ENCODE measurements at regions not wholly inside any gene's neighbourhood (a gene's known extent, or its start where the extent isn't known, plus 50 kb on each side); places are given as distances from the start of the nearest gene placed in this dataset.

DNA sequence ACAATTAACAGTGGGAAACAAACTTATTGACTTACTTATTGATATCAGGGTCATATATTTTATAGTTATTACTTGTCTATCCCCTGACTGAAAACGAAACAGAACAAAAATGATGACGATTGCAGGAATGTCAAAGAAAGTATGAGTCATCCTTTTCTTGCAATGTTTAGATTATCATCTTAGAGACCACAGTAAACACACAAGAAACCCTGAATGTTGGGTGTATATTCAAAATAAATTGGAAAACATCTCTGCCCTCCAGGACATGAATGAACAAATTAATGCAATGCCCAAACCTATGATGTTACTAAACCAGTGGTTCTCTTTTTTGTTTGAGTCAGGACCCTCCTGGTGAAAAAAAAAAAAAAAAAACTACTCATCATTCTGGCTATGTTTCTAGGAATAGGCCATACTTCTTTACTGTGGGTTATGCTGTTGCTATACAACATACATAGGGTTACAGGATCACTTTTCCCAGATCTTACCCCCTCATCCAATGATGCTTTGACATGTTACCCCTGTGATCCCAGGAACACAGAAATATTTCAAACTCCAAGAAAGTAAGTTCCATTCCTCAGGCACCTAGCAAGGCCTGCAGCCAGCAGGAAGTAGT is 623.4 kb upstream of the IGFBP3 start:
- Mint-ChIP-seq H3K36me3 (no peaks in the 10 kb centered on the region), H3K27me3 (peaks cover 5% of the 10 kb centered on the region), H3K27ac (no peak overlapping the region)

GRCh38 chr7:46542076-46542475 is 621.0 kb upstream of the IGFBP3 start:
- no peaks in the 10 kb centered on the region for H3K4me1 Mint-ChIP-seq
- no peak overlapping the region for H3K4me3 Mint-ChIP-seq
- no peak for DNase-seq
- no peaks in the 10 kb centered on the region for H3K36me3 Mint-ChIP-seq
- H3K27me3 Mint-ChIP-seq, result peaks cover 5% of the 10 kb centered on the region
- H3K27ac Mint-ChIP-seq, result no peak overlapping the region
- no peaks in the 10 kb centered on the region for H3K9me3 Mint-ChIP-seq

More for the DNA sequence above, 623.4 kb upstream of the IGFBP3 start:
- H3K9me3 Mint-ChIP-seq, result no peaks in the 10 kb centered on the region
- no peaks in the 10 kb centered on the region for H3K4me1 Mint-ChIP-seq
- no peak overlapping the region for H3K4me3 Mint-ChIP-seq
- DNase-seq, result no peak

- no peak overlapping the region for H3K27ac Mint-ChIP-seq
- no peaks in the 10 kb centered on the region for H3K36me3 Mint-ChIP-seq
- no peak overlapping the region for H3K4me3 Mint-ChIP-seq
- no peaks in the 10 kb centered on the region for H3K4me1 Mint-ChIP-seq
- peaks cover 2% of the 10 kb centered on the region for H3K9me3 Mint-ChIP-seq
- peaks cover 5% of the 10 kb centered on the region for H3K27me3 Mint-ChIP-seq
- no peak for DNase-seq
These were observed 618.9 kb upstream of the IGFBP3 start for GRCh38 chr7:46539892-46540483.

- peaks cover 2% of the 10 kb centered on the region for H3K9me3 Mint-ChIP-seq
These were observed 616.3 kb upstream of the IGFBP3 start for GRCh38 chr7:46537191-46537905.

GRCh38 chr7:46534664-46535588 is 613.9 kb upstream of the IGFBP3 start:
- H3K4me1 Mint-ChIP-seq, result no peaks in the 10 kb centered on the region
- H3K27ac Mint-ChIP-seq, result no peak overlapping the region
- H3K9me3 Mint-ChIP-seq, result peaks cover 2% of the 10 kb centered on the region

More at GRCh38 chr7:46537191-46537905, 616.3 kb upstream of the IGFBP3 start:
- peaks cover 3% of the 10 kb centered on the region for H3K27me3 Mint-ChIP-seq
- no peak overlapping the region for H3K4me3 Mint-ChIP-seq
- DNase-seq, result no peak
- no peaks in the 10 kb centered on the region for H3K4me1 Mint-ChIP-seq
- H3K27ac Mint-ChIP-seq, result no peak overlapping the region
- H3K36me3 Mint-ChIP-seq, result no peaks in the 10 kb centered on the region

DNA sequence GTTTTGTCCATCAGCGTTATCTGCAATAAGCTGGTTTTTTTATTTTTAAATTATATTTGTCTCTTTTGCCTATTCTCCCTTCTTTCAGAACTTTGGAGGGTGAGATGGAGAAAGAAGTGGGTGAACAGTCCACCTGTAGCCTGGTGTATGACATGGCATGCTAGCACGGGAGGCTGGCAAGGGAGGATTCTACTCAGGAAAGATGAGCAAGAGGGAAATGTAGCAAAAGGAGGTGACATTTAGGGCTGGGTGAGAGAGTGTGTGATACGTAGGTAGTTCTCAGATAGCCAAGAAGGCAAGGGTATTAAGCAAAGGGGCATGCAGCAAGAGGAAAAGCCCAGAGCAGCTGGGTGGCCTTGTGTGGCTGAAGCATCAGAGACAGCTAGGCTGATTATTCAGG is 612.9 kb upstream of the IGFBP3 start:
- no peak overlapping the region for H3K4me3 Mint-ChIP-seq
- H3K9me3 Mint-ChIP-seq, result peaks cover 3% of the 10 kb centered on the region

More at GRCh38 chr7:46534664-46535588, 613.9 kb upstream of the IGFBP3 start:
- Mint-ChIP-seq H3K27me3 (no peaks in the 10 kb centered on the region), H3K4me3 (no peak overlapping the region), H3K36me3 (no peaks in the 10 kb centered on the region)
- no peak for DNase-seq

DNA sequence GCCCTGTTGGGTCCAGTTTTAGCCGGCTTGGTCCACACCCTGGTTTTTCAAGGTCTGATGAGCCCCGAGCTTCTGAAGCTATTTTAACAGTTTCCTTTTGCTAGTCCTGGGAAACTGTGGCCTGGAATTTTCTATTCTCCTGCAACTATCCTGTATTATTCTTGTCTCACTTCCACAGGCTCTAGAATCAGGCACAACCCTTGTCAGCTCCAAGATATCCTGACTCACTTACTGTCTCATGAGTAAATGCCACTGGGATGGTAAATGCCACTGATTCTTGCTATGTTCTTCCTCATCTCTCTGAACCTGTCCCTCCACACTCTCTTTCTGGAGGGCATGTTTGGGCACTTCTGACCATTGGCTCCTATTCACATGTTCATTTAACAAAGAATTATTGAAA is 611.5 kb upstream of the IGFBP3 start:
- Mint-ChIP-seq H3K27ac (no peak overlapping the region), H3K9me3 (peaks cover 9% of the 10 kb centered on the region), H3K4me3 (no peak overlapping the region), H3K27me3 (no peaks in the 10 kb centered on the region), H3K4me1 (no peaks in the 10 kb centered on the region), H3K36me3 (no peaks in the 10 kb centered on the region)
- DNase-seq, result no peak

More for the DNA sequence above, 612.9 kb upstream of the IGFBP3 start:
- no peak for DNase-seq
- no peaks in the 10 kb centered on the region for H3K4me1 Mint-ChIP-seq
- H3K36me3 Mint-ChIP-seq, result no peaks in the 10 kb centered on the region
- H3K27ac Mint-ChIP-seq, result no peak overlapping the region
- H3K27me3 Mint-ChIP-seq, result no peaks in the 10 kb centered on the region

GRCh38 chr7:46530081-46530750 is 609.1 kb upstream of the IGFBP3 start:
- Mint-ChIP-seq H3K9me3 (peaks cover 7% of the 10 kb centered on the region), H3K27me3 (no peaks in the 10 kb centered on the region), H3K36me3 (no peaks in the 10 kb centered on the region), H3K27ac (no peak overlapping the region), H3K4me1 (no peaks in the 10 kb centered on the region), H3K4me3 (no peak overlapping the region)
- no peak for DNase-seq

- Mint-ChIP-seq H3K4me3 (no peak overlapping the region), H3K27ac (no peak overlapping the region), H3K36me3 (no peaks in the 10 kb centered on the region), H3K27me3 (no peaks in the 10 kb centered on the region), H3K4me1 (no peaks in the 10 kb centered on the region), H3K9me3 (peaks cover 7% of the 10 kb centered on the region)
- no peak for DNase-seq
These were observed 606.3 kb upstream of the IGFBP3 start for GRCh38 chr7:46527360-46527759.

- no peak for DNase-seq
- peaks cover 7% of the 10 kb centered on the region for H3K9me3 Mint-ChIP-seq
- H3K4me1 Mint-ChIP-seq, result no peaks in the 10 kb centered on the region
- no peak overlapping the region for H3K4me3 Mint-ChIP-seq
- H3K27me3 Mint-ChIP-seq, result no peaks in the 10 kb centered on the region
- no peaks in the 10 kb centered on the region for H3K36me3 Mint-ChIP-seq
- H3K27ac Mint-ChIP-seq, result no peak overlapping the region
These were observed 604.8 kb upstream of the IGFBP3 start for GRCh38 chr7:46525876-46526275.

DNA sequence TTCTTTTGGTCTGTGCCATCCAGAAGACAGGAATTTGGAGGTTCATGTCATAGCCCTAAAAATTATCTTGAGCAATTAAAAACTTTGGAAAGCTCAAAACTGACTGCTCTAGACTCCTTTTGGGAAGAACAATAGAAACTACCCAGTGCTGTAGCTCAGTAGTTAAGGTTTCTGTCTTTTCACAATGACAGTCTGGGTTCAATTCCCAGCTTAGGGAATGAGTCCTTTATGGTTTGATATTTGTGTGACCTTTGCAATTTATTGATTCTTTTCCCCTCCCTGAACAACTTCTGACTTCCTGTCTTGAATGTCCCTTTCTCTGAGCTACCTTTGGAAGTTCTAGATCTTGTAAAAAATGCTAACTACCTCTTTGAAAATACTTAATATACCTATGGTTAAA is 603.3 kb upstream of the IGFBP3 start:
- Mint-ChIP-seq H3K27me3 (no peaks in the 10 kb centered on the region), H3K9me3 (peaks cover 7% of the 10 kb centered on the region), H3K4me3 (no peak overlapping the region), H3K4me1 (no peaks in the 10 kb centered on the region), H3K36me3 (no peaks in the 10 kb centered on the region), H3K27ac (no peak overlapping the region)
- DNase-seq, result no peak

GRCh38 chr7:46522354-46522906 is 601.4 kb upstream of the IGFBP3 start:
- Mint-ChIP-seq H3K4me1 (no peaks in the 10 kb centered on the region), H3K36me3 (no peaks in the 10 kb centered on the region), H3K9me3 (peaks cover 1% of the 10 kb centered on the region), H3K4me3 (no peak overlapping the region), H3K27me3 (no peaks in the 10 kb centered on the region), H3K27ac (no peak overlapping the region)
- no peak for DNase-seq

DNA sequence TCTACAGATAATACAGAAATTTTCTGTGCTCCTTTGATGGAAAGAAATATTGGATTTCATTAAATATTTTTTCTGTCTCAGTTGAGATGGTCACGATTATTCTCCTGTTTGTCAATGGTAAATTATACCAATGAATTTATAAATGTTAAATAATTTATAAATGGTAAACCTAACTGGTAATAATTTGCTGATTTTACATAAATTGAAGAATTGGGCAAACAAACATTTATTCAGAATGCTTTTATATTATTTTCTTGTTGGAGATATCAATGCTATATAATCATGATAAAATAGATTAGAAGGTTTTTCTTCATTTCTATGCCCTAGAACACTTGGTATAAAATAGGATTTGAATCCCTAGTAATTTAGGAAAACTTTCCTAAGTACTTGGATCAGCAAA is 597.6 kb upstream of the IGFBP3 start:
- no peak overlapping the region for H3K27ac Mint-ChIP-seq
- H3K9me3 Mint-ChIP-seq, result no peaks in the 10 kb centered on the region
- no peak for DNase-seq
- no peak overlapping the region for H3K4me3 Mint-ChIP-seq
- H3K4me1 Mint-ChIP-seq, result no peaks in the 10 kb centered on the region
- no peaks in the 10 kb centered on the region for H3K36me3 Mint-ChIP-seq
- no peaks in the 10 kb centered on the region for H3K27me3 Mint-ChIP-seq

DNA sequence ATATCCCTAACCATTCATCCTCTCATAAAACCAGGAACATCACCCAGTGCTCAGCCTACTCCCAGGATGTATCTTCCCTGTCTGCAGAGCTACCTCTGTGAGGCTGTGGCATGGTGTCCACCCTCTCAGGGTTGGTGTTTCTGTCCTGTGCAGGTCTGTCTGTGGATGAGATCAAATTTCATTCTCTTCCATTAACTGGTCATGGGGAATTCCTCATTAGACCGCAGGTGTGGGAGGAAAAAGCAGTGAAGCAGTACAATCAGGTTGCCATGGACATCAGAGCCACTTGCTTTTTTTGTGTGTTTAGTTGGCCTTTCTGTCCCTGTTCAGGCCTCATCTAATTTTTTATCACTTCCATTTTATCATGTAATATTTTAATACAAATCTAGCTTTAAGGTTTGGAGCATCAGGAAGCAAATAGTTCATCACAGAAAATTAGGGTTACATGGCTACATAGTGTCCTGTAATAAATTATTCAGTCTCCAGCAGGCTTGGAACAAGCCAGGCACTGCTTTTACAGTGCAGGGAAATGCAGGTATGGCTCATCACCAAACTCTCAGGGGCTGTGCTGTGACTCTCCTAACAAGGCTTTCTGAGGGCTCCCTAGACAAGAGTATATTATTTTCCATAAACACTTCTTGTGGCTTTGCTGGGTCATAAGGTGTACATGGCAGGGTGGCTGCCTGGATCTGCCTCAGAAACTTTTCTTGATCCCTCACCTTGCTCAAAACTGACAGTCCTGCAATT is 594.9 kb upstream of the IGFBP3 start:
- no peaks in the 10 kb centered on the region for H3K36me3 Mint-ChIP-seq
- H3K27ac Mint-ChIP-seq, result no peak overlapping the region
- DNase-seq, result no peak
- no peak overlapping the region for H3K4me3 Mint-ChIP-seq
- H3K27me3 Mint-ChIP-seq, result no peaks in the 10 kb centered on the region
- H3K9me3 Mint-ChIP-seq, result no peaks in the 10 kb centered on the region
- H3K4me1 Mint-ChIP-seq, result no peaks in the 10 kb centered on the region
